8988T (cell line): ENCODE measurements at regions not wholly inside any gene's neighbourhood (a gene's known extent, or its start where the extent isn't known, plus 50 kb on each side); places are given as distances from the start of the nearest gene placed in this dataset.
A peak's percentile ranks its signal among the peaks of the same experiment; 100 is the strongest.
"Not testable (repeated sequence)": the region's sequence is repeated elsewhere in the genome, so short reads cannot be mapped to it uniquely, and the experiment has no call there.

Experiments used
- DNase-seq: peaks from one replicate; pipeline ENCODE4 v3.0.0; 2011

DNA sequence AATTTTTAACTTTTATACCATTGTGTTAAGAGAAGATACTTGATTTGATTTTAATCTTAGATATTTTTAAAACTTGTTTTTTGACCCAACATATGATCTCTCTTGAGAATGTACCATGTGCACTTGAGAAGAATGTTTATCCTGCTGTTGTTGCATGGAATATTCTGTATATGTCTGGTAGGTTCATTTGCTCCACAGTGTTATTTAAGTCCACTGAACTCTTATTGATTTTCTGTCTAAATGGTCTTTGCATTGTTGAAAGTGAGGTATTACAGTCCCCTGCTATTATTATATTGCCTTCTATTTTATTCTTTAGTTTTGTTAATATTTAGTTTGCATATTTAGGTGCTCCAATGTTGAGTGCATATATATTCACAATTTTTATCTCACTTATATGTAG is 397.3 kb upstream of the CCDC179 start:
- DNase-seq, result no peak

DNA sequence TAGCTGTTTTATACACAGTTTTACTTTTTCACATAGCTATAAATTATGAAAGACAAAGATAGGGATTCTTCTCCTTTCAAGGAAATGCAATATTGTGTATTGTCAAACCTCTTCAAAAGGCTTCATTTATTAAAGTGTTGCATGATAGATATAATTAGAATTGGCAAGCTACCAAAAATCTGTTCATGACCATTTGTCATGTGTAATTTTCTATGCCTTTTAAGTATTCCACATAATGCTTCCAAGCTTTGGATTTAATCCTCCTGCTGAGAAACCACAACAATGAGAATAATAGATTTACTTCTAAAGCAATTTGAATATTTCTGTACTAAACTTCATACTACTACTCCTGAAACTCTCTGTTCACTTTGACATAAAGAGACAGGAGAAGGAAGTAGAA is 403.2 kb upstream of the CCDC179 start:
- no peak for DNase-seq

DNA sequence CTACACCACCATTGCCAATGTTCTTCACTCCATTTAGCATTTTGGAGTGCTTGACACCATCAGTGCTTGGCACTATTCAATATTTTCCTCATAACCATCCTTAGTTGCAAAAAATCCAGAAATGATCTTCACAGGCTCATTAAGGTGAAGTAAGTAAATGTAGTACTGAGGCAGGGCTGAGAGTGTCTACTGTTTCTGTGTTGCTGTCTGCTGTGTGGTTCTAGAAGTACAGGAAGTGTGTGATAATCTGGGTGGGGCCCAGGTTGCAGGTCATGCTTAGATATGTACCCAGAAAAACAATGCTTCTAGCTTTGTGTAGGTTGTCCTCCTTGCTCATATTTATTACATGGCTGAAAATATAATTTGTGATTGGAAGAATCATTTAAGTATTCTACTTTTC is 411.8 kb upstream of the CCDC179 start:
- DNase-seq, result no peak

DNA sequence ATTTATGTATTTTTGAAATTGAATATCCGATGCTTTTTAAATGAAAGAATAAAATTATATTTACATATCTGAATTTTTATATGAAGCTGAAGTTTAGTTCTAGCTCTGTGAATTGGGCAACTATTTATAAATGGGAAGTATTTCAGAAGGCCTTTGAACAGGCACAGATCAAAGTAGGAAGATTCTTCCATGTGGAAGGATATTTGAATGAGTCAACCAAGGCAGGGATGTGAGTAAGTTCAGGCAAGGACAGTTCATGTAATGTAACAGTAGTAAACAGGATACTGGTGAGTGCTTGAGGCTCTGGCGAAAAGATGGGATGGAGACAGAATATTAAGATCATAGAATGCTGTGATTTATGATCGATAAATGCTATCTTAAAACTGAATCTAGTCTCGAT is 417.8 kb upstream of the CCDC179 start:
- no peak for DNase-seq

DNA sequence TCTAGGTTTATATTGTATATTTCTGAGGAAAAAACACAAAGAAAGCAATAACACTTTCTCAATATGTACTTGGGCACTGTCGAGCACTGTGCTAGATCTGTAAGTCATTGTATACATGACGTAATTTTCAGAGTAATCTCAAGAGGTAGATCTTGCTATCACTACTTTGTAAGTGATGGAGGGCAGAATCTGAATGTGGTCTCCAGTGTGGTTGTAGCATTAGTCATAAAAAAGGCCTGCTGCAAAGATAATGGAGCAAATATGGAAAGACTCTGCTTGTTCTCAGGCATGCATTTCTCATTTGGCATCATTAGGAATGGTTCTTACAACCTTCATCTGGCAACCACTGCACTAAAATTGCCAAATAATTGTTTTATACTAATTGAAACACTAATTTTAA is 419.8 kb upstream of the CCDC179 start:
- DNase-seq, result no peak

DNA sequence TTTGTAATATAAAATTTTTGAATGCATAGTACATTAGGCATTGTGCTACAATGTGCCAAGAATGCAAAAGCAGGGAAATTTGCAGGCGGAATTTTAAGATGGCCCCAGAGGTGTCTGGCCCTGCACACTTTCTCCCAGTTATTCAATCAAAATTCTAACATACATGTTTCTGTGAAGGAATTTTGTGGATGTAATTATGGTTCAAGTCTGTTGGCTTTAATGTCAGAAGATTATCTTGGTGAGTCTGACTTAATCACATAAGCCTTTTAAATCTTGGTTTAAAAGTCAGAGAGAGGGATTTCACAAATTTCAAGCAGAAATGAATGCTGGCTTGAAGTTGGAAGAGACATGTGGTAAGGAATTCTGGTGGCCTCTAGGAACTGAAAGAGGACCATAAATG is 423.4 kb upstream of the CCDC179 start:
- DNase-seq, result no peak

DNA sequence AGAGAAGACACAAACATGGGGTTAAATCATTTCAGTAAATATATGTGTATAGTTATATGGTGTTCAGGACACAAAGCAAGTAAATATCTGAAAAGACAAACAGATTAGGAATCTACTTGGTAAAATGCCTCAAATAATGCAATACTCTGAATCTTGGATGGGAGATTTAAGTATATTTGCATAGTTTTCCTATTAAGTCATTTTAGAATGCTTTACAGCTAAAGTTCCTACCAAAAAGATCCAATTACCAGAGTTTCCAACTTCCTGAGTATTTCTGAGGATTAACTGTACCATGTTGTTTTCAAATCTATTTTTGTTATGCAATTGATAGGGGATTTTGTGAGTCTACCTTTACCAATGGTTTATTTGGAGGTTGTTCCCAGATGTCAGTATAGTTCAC is 424.4 kb upstream of the CCDC179 start:
- no peak for DNase-seq

DNA sequence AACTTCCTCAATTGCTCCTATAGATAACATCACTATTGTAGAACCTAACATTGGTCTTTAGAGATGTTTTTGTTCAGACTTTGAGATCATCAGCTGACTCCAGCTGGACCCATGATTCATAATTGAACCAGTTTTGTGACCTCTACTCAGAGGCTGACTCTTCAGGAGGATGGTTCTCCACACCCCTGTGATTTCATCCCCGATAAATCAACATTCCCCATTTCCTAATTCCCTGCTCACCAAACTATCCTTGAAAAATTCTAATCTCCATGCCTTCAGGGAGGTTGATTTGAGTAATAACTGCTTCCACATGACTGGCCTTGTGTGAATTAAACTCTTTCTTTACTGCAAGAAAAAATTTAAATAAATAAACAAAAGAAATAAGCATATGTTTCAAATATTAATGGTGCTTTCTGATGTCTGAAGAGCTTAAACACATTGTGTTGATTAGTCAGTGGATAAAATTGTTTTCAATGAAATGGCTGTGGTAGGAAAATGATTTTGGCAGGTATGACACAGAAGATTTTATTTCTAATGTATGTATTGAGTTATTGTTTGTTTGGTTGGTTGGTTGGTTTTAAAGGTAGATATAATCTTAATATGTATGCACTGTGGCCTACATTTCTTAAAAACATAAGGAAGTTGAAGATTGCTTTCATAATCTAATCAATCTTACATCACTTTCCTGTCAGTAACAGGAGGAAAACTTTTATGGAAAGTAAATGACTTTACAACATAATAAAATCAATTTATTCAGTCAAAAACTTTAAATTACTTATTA is 427.9 kb upstream of the CCDC179 start:
- DNase-seq, result no peak

DNA sequence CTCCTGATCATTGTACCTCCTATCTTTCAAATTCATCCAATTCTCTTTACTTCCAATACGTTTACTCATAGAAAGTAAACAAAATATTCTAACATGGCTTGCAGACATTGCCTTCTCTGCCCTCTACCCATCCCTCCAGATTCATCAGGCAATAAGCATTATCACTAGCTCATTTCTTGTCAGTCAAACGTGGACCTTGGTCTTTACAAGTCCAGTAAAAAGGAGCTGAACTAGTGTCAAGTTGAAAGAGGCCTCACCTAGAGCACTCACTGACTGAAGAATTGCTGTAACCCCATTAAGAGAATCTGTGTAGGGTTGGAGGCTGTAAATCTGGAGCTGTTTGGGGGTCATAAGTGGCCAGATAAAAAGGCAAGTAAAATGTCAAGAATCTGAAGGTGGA is 435.0 kb upstream of the CCDC179 start:
- DNase-seq, result no peak

DNA sequence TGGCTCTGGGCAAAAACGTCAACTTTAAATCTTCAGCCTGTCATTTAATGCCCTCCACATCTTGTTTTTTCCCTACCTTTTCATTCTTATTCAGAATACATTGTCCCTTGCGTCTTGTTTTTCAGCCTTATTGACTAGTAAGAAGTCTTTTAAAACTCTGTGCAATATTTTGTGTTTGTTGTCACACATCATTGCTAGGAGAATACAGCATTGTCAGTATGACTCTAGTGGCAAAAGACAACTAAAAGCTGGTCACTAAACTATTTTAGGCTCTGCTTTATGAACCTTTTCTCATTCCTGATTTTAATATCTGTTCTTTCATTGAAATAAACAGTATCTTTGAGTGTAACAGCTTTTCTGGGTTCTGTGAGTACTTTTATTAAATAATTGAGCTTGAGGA is 447.8 kb upstream of the CCDC179 start:
- DNase-seq, result no peak

DNA sequence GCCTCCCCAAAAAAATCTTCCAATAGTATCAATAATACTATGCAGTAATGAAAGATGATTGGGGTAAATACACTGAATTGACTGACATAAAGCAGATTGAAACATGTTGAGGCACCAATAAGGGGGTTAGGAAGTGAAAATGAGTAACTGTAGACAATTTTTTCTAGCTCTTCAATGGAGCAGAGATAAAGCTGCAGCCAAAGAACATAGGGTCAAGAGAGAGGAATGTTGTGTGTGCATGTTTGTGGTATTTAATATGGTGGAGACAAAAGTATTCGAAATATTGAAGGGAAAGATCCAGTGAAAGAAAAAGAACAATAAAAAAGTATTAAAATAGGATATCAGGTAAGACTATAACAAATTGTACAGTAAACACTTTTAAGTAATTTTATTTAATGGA is 450.0 kb upstream of the CCDC179 start:
- DNase-seq, result no peak

DNA sequence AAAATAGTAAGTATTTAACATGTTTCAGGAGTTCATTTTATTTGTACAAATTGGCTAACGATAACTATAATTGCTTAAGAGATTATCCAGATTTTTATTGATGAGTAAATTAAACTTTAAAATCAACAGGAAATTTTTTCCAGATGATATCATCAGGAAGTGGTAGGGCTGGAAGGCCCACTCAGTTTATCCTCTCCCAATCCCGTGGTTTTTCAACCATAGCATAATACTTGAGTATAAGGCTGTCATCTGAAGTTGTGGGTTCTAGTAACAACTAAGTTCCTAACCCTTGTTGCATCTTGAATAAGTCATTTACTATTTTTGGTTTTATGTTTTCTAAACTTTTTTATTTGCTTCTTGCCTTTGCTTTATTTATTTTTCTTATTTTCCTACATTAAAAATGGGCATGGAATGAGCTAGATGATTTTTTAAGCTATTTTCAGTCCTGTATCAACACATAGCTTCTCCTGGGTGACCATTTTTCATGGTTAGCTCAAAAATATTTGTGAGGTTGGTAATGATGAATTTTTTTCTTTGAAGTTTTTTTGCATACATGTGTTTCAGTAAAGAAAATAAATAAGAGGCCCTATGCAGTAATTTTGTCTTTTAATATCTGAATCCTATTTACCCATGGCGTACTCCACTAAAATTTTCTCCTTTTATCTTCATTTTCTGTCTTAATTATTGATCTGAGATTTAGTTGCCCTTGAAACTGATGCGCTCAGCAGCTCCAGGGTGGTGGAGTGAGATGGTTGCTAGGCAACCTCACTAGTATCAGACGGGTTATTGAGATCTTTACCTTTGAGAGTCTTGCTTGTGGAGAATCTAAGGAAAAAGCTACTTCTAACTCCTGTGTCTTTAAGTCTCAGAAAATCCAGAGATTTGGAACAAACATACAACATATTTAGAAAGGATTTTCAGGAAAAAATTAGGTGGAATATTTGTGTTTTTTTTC is 452.0 kb upstream of the CCDC179 start:
- DNase-seq, result peak; percentile 18

DNA sequence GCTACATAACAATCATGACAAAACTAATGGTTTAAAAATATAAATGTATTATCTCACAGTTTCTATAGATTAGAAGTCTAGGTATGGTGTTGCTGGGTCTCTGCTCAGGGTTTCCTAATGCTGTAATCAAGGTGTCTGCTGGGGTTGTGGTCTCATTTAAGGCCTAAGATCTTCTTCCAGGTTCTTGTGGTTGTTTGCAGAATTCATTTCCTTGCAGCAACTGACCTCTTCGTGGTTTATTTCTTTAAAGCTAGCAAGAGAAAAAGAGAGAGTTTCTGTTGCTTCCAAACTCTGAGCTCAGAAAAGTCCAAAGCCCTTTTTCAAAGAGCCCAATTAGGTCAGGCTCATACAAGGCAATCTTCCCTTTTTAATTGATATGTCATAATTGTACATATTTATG is 452.7 kb upstream of the CCDC179 start:
- DNase-seq, result no peak

DNA sequence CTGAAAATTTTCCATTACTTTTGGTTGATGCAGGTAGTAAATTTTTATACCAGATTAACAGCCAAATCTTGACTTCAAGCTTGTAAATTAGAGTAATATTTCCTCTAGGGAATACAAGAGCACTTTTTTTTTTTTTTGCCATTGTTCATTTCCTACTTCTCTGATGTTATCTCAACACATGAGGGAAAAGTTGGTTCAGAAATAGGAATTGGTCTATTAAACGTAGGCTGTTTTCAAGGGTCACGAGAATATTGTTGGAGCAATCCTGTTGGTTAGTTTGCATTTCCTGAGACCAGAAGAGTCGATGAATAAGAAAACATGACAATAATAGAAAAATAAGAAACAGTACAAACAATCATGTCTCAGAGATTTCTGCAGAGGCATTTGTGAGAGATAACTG is 453.9 kb upstream of the CCDC179 start:
- no peak for DNase-seq

DNA sequence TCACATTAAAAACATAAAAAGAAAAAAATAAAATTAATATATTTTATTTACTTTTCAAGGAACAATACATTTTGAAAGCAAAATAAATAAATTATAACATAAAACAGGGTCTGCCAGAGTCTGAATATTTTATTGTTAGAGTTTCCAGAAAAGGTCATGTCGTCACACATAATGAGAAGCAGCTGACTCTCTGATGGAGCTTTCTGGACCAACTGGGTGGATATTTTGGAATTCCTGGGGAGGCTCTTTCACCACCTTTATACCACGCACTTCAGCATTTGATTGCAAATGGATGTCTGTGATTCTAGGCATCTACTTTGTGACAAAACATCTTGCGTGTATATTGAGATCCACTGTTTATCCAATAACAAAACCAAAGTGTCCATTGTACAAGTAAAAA is 455.0 kb upstream of the CCDC179 start:
- no peak for DNase-seq

DNA sequence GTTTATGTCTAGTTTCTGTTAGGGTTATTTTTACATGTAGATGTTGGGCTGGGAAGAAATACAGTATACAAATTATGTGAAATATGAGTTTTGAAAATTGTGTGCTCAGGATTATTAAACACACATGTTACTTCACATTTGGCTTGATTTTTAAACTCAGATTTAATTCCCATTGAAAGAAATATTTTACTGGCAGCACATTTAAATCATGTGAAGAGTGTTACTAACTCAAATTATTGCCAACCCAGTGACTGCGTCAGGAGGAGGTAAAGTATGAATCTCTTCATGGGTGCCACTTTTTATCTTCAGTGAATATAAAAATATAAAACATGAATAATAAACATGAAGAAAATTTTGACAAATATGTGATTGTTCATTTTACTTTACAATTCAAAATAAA is 457.5 kb upstream of the CCDC179 start:
- DNase-seq, result no peak

DNA sequence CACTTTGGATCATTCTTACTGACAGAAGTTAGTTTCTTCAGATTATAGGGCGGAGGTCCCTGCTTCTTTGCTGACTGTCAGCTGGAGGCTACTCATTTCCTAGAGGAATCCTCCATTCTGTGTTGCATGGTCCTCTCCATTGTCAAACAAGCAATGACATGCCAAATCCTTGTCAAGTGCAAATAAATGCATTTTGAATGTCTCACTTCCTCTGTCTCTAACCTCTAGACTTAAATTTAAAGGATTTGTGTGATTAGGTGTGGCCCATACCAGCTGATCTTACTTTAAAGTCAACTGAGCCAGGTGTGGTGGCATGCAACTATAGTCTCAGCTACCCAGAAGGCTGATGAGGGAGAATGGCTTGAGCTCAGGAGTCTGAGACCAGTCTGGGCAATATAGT is 458.4 kb upstream of the CCDC179 start:
- DNase-seq, result no peak

DNA sequence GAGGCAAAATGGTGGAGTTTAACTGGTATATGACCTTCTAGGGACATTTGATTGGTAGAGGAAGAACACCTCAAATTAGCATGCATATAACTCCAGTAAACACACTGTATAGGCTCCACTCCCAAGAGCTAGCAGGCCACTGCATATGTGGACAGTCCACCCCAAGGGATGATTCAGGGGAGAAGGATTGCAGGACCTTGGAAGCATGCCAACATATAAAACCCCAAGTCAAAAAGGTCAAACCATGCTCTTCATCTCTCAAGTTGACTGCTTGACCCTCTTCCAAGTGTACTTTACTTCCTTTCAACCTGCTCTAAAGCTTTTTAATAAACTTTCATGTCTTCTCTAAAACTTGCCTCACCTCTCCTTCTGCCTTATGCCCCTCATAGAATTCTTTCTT is 459.9 kb upstream of the CCDC179 start:
- no peak for DNase-seq

DNA sequence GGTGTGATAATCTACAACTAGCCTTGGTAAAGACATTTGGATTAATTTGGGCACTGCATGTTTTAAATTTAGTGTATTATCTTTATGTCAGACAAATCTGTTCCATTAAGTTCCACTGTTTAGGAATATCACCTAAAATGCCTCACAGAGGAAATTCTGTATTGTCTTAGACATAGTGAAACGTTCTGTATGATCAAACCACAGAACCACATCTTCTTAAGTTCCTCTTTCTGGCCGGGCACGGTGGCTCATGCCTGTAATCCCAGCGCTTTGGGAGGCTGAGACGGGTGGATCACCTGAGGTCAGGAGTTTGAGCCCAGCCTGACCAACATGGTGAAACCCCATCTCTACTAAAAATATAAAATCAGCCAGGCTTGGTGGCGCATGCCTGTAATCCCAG is 475.3 kb upstream of the CCDC179 start:
- not testable (repeated sequence) for DNase-seq

DNA sequence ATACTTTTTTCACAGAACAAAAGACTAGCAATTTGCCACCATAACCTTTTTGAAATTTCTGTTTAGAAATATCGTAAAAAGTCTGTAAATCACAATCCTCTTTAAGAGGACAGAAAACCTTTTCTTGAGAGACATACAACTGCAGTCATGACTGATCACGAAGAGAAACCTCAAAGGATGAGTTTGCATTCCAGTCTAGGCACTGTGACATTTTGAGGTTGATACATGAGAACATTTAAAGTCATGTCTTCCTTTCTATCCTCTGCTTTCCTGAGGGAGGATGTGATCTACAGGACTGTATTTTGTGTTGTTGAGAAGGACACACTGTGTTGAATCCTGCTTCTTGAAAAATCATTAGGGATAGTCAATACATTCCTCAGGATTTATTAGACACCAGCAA is 476.7 kb upstream of the CCDC179 start:
- DNase-seq, result no peak

DNA sequence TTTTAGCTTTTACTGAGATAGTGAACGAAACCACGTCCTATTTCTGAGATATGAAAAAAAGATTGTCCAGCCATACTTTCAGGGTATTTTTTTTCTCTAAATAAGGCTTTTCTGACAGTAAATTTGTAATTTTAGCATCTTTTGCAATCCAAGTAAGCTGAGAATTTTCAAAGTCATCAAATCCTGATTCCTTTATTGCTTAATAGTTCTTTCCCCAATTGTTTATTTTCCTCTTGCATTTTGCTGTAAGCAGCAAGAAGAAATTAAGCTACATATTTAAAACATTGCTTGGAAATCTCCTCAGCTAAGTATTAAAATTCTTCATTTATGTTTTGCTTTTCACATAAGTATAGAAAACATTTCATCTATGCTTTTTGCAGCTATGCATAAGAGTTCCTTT is 493.3 kb upstream of the CCDC179 start:
- no peak for DNase-seq

DNA sequence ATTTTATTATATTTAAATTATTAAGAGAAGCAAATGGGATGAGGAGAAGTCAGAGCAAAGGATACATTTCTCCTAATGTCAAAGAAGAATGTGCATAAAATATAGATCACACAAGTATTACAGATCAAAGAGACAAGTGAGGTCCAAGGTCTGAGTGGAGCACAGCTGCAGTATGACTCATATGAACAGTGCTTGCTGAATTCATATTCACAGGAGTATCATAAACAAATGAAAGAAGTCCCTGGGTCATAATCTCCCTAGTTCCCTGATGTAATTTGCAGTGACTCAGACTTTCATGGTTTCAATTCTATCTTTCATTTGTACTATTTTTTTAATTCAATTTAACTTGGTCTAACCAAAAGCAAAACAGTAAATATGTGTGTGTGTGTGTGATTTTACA is 499.0 kb upstream of the CCDC179 start:
- DNase-seq, result no peak

DNA sequence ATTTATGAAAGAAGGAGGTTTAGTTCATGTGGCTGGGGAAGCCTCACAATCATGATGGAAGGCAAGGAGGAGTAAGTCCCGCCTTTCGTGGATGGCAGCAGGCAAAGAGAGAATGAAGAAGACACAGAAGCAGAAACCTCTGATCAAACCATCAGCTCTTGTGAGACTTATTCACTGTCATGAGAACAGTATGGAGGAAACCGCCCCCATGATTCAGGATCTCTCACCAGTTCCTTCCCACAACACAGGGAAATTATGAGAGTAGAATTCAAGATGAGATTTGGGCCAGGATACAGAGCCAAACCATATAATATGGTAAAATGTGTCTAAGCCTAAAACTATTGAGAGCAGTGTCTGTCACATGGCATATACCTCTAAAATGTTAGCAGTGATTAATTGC is 503.8 kb upstream of the CCDC179 start:
- no peak for DNase-seq

DNA sequence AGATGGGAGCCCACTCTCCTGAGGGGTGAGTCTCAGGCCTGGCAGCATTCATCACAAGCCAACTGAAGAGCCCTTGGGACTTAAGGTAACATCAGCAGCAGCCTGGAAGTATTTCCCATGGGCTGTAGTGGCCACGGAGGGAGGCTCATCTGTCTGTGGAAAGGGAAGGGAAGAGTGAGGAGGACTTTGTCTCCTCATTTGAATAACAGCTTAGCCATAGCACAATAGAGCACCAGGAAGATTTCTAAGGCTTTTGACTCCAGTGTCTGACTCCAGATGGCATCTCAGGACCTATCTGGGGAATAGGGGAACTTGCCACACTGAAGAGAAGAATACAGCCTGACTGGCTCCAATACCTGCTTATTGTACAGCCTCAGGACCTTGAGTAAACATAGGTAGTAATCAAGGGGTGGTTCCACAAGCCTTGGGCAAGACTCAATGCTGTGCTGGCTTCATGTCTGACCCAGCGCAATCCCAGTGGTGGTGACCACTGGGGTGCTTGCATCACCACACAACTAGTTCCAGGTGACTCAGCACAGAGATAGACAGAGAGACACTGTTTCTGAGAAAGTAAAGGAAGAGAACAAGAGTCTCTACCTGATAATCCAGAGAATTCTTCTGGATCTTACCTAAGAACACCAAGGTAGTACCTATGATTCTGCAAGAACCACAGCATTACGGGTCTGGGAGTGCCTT is 510.5 kb upstream of the CCDC179 start:
- DNase-seq, result no peak
